ENCODE measurements at regions not wholly inside any gene's neighbourhood (a gene's known extent, or its start where the extent isn't known, plus 50 kb on each side); places are given as distances from the start of the nearest gene placed in this dataset.
"Not testable (repeated sequence)": the region's sequence is repeated elsewhere in the genome, so short reads cannot be mapped to it uniquely, and the experiment has no call there.

GRCh38 chr10:46204482-46205102 lies 82.2 kb upstream of the ANTXRL start:
- not testable (repeated sequence) for DNase-seq (ENCODE audit: low spot score)

- not testable (repeated sequence) for DNase-seq (ENCODE audit: low spot score)
Measured at GRCh38 chr10:46210427-46210826, 76.4 kb upstream of the ANTXRL start.

GRCh38 chr10:46215426-46215825 lies 71.4 kb upstream of the ANTXRL start:
- DNase-seq (ENCODE audit: low spot score) = no peak

GRCh38 chr10:46216003-46216634 lies 70.7 kb upstream of the ANTXRL start:
- no peak for DNase-seq (ENCODE audit: low spot score)

- DNase-seq (ENCODE audit: low spot score) = no peak
Measured at GRCh38 chr10:46216836-46217751, 69.7 kb upstream of the ANTXRL start.

GRCh38 chr10:46217752-46218453 lies 68.9 kb upstream of the ANTXRL start:
- DNase-seq (ENCODE audit: low spot score) = no peak

- no peak for DNase-seq (ENCODE audit: low spot score)
Measured at GRCh38 chr10:46218921-46219320, 67.9 kb upstream of the ANTXRL start.

GRCh38 chr10:46219431-46219990 lies 67.3 kb upstream of the ANTXRL start:
- not testable (repeated sequence) for DNase-seq (ENCODE audit: low spot score)

- no peak for DNase-seq (ENCODE audit: low spot score)
Measured at GRCh38 chr10:46220187-46220586, 66.6 kb upstream of the ANTXRL start.

- no peak for DNase-seq (ENCODE audit: low spot score)
Measured at GRCh38 chr10:46220872-46221538, 65.8 kb upstream of the ANTXRL start.

- DNase-seq (ENCODE audit: low spot score) = no peak
Measured at GRCh38 chr10:46222364-46222935, 64.3 kb upstream of the ANTXRL start.

- DNase-seq (ENCODE audit: low spot score) = no peak
Measured at GRCh38 chr10:46223064-46223480, 63.7 kb upstream of the ANTXRL start.

GRCh38 chr10:46223626-46224413 lies 63.0 kb upstream of the ANTXRL start:
- DNase-seq (ENCODE audit: low spot score) = no peak

GRCh38 chr10:46224414-46224682 lies 62.4 kb upstream of the ANTXRL start:
- DNase-seq (ENCODE audit: low spot score) = no peak

GRCh38 chr10:46225597-46225996 lies 61.2 kb upstream of the ANTXRL start:
- DNase-seq (ENCODE audit: low spot score) = no peak

GRCh38 chr10:46226232-46226631 lies 60.6 kb upstream of the ANTXRL start:
- DNase-seq (ENCODE audit: low spot score) = no peak

- no peak for DNase-seq (ENCODE audit: low spot score)
Measured at GRCh38 chr10:46226900-46227558, 59.8 kb upstream of the ANTXRL start.

GRCh38 chr10:46227571-46227935 lies 59.2 kb upstream of the ANTXRL start:
- no peak for DNase-seq (ENCODE audit: low spot score)

GRCh38 chr10:46227936-46228562 lies 58.7 kb upstream of the ANTXRL start:
- no peak for DNase-seq (ENCODE audit: low spot score)
